Activated naive CD4-positive, alpha-beta T cell treated with anti-CD3 and anti-CD28 coated beads, Interleukin-2, amount 10 ng/mL, durations not matched to agents 7 days and 5 days (primary cell): ENCODE measurements at regions not wholly inside any gene's neighbourhood (a gene's known extent, or its start where the extent isn't known, plus 50 kb on each side); places are given as distances from the start of the nearest gene placed in this dataset.

Source experiments
- CTCF ChIA-PET: fragments of 350-600 bp; sonication (Branson Sonifier 250); formaldehyde crosslinking; loops from one replicate; lab custom pipeline; 2021; ENCODE audit warnings: antibody characterized with exemption; lab: Charles Lee
- DNase-seq: peaks from one replicate; pipeline ENCODE4 v3.0.0-alpha.2; 2020
- H3K27ac Mint-ChIP-seq: one replicate; pipeline ENCODE4 v1.8.0; 2021; ENCODE audit warnings: mild to moderate bottlenecking, moderate library complexity, mixed read lengths
- H3K27me3 Mint-ChIP-seq: one replicate; pipeline ENCODE4 v1.8.0; 2021; ENCODE audit warnings: mild to moderate bottlenecking, mixed read lengths
- H3K36me3 Mint-ChIP-seq: one replicate; pipeline ENCODE4 v1.8.0; 2021; ENCODE audit warnings: mixed read lengths
- H3K4me1 Mint-ChIP-seq: one replicate; pipeline ENCODE4 v1.8.0; 2021; ENCODE audit warnings: mixed read lengths
- H3K4me3 Mint-ChIP-seq: one replicate; pipeline ENCODE4 v1.8.0; 2021; ENCODE audit warnings: mild to moderate bottlenecking, moderate library complexity, mixed read lengths
- H3K9me3 Mint-ChIP-seq: one replicate; pipeline ENCODE4 v1.8.0; 2021; ENCODE audit warnings: mixed read lengths

DNA sequence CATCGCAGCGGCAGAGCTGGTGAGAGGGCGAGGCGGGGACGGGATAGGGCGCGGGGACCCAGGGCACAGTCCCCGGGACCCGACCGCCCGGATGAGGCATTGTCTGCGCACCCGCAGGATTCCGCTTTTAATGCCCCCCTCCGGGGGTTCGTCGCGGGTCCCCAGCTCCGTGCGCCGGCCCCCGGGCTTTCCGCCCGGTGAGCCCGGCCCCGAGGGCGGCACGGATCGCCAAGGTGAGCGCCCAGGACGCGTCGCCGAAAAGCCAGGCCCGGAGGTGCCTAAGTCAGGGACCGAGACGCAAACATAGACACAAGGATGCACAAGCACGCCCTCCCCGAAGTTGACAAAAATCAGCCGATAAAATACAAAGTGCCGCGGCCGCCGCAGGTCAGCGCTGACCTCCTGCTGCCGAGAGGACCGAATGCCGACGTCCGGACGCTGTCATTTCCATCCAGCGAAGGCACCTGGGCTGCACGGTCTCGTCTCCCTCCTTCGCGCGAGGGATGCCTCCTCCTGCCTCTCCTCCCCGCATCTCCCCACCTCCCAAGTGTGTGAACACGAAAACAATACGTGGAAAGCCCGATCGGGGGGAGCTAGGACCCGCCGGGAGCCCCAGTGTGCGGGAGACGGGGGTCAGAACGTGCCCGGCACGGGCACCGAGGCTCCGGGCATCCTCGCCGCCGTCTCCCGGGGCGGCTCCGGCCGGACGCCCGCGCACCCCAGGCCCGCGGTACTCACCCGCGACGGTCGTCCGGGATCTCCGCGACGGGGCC, 101.1 kb upstream of the SOD1 start:
- peaks cover 56% of the 10 kb centered on the region for H3K4me1 Mint-ChIP-seq
- CTCF ChIA-PET, result interaction anchor here (0.6 to 2.6 kb wide), 12 partner anchors 9 to 459 kb away, joined by 3 to 12 read pairs (median 4); no protein-coding TSS in a partner anchor
- peak overlapping the region; percentile 77 for H3K27ac Mint-ChIP-seq
- H3K36me3 Mint-ChIP-seq, result peaks cover 29% of the 10 kb centered on the region
- peaks cover 48% of the 10 kb centered on the region for H3K27me3 Mint-ChIP-seq
- peak; percentile 70 for DNase-seq
- H3K4me3 Mint-ChIP-seq, result peak overlapping the region; percentile 85
- H3K9me3 Mint-ChIP-seq, result no peaks in the 10 kb centered on the region

DNA sequence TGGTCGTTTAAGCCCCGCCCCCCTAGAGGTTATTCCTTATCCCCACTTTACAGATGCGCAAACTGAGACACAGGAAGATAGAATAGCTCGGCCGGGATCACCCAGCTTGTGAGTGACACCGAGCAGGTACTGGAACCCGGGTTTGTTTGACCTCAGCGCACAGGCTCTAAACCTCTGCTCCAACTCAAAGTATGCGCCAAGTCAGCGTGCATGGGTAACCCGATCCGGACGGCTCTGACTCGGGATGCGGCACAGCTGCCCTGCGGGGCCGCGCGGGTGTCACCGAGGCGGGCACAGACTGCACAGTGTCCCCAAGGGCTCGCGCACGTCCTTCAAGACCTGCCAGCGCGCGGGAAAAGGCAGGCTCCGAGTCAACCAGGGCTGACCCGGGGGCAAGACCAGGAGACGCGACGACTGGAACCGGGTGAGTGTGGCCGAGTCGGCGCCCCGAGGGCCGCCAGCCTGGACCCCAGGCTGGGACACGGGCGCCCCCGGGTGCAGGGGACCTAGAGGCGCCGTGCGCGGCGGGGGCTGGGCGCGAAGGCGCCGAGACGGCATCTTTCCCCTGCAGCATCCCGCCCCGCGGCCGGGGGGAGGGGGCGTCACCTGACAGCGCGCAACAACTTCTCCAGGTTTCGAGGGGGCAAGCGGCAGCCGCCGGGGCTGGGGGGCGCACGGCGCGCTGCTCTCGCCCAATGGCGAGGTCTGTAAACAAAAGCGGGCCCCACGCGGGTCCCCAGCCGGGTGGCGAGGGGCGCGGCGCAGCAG, 101.9 kb upstream of the SOD1 start:
- Mint-ChIP-seq H3K36me3 (peaks cover 29% of the 10 kb centered on the region), H3K4me1 (peaks cover 64% of the 10 kb centered on the region), H3K27me3 (peaks cover 51% of the 10 kb centered on the region), H3K27ac (no peak overlapping the region), H3K4me3 (peak overlapping the region; percentile 85), H3K9me3 (no peaks in the 10 kb centered on the region)
- DNase-seq, result peak; percentile 54
- CTCF ChIA-PET, result interaction anchor here (0.9 to 2.6 kb wide), 4 partner anchors 10 to 344 kb away, joined by 3 to 12 read pairs (median 4); no protein-coding TSS in a partner anchor

DNA sequence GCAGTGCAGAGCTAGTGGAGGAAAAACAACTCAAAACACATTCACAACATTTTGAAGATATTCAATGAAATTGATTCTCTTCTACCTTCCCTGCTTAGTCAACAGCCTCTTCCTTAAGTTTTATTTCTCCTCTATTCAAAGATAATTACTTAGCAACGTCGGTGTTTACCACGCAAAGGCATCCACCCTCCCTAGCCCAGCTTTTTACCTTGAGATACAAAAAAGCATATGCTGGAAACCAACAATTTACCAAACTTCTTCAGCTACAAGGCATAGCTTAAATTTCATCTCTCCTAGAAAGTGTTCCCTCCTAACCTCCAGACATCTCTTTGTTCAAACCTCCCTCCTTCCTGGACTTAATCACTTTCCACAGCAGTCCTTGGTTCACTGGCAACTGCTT, 102.8 kb upstream of the SOD1 start:
- DNase-seq, result no peak
- peaks cover 28% of the 10 kb centered on the region for H3K36me3 Mint-ChIP-seq
- CTCF ChIA-PET, result interaction anchor here (1.0 kb wide), 1 partner anchor 24 kb away, joined by 4 read pairs; no protein-coding TSS in a partner anchor
- no peaks in the 10 kb centered on the region for H3K9me3 Mint-ChIP-seq
- H3K4me1 Mint-ChIP-seq, result peaks cover 65% of the 10 kb centered on the region
- no peak overlapping the region for H3K27ac Mint-ChIP-seq
- peak overlapping the region; percentile 85 for H3K4me3 Mint-ChIP-seq
- peaks cover 55% of the 10 kb centered on the region for H3K27me3 Mint-ChIP-seq

DNA sequence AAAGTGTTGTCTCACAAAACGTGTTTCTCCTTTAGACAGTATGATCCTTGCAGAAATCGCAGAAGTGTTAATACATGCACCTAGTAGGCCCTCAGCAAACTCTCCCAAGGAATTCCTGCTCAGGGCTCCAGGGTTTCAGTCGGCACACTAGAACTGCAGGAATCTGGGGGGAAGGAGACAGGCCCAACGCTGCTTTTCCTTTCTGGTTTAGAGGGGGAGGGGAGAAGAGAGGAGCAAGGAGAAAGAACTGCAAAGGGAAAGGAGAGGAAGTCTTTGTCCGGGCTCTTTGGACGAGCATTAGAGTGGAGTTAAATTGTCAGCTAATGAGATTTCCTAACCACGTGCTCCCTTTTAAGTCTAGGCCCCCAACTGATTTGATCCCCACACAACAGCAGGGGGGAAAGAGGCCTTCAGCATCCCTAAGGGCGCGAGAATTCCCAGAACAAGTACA, 103.7 kb upstream of the SOD1 start:
- peaks cover 65% of the 10 kb centered on the region for H3K4me1 Mint-ChIP-seq

DNA sequence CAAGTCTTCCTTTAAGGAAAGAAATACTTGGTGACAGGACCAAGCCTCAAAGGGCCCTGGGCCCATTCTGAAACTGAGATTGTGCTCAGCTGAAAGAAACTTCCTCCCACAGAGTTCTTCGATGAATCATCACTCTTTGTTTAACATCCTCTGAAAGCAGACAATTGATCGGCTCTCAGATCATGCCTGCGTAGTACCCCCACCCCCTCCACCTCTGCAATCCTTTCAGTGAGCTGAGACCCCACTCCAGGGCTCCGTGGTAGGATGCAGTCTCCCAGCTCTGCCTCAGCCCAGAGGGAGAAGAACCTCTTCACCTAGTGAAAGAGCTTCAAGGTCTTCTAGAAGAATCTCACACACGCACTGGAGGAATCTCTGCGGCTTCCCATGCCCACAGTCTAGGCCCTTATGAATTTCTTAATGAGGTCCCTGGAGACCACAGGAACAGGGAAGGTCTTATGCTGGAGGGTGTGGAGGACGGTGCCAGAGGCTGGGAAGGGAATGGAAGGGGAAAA, 104.9 kb upstream of the SOD1 start:
- peaks cover 54% of the 10 kb centered on the region for H3K4me1 Mint-ChIP-seq
- CTCF ChIA-PET, result interaction anchor here (1.0 to 1.2 kb wide), 2 partner anchors 26 to 341 kb away, joined by 3 to 4 read pairs; no protein-coding TSS in a partner anchor
- no peaks in the 10 kb centered on the region for H3K9me3 Mint-ChIP-seq
- H3K4me3 Mint-ChIP-seq, result no peak overlapping the region
- H3K27ac Mint-ChIP-seq, result peak overlapping the region; percentile 6
- DNase-seq, result peak; percentile 46
- H3K36me3 Mint-ChIP-seq, result peaks cover 21% of the 10 kb centered on the region
- peaks cover 64% of the 10 kb centered on the region for H3K27me3 Mint-ChIP-seq

More for the DNA sequence above, 103.7 kb upstream of the SOD1 start:
- no peaks in the 10 kb centered on the region for H3K9me3 Mint-ChIP-seq
- no peak overlapping the region for H3K4me3 Mint-ChIP-seq
- H3K27me3 Mint-ChIP-seq, result peaks cover 64% of the 10 kb centered on the region
- CTCF ChIA-PET, result interaction anchor here (1.0 kb wide), 1 partner anchor 25 kb away, joined by 4 read pairs; no protein-coding TSS in a partner anchor
- H3K36me3 Mint-ChIP-seq, result peaks cover 28% of the 10 kb centered on the region
- DNase-seq, result no peak
- H3K27ac Mint-ChIP-seq, result no peak overlapping the region

DNA sequence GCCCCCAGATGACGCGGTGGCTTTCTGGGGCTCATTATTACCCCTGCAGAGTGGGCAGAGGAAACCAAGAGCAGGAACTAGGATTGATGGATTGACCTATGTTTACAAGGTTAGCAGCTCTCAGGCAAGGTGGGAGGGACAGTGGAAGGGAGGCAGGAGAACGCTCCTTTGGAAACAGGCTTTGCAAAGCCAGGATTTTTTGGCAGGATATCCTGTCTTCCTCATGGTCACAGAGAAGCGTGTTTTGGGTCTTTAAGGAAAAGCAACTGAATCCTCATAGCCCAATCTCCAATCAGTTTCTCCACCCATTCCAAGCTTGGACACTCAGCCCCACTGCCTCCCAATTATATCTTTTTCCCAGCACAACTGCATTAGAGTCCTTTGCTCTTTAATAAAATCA, 105.6 kb upstream of the SOD1 start:
- H3K9me3 Mint-ChIP-seq, result no peaks in the 10 kb centered on the region
- CTCF ChIA-PET, result interaction anchor here (1.0 to 1.2 kb wide), 2 partner anchors 27 to 340 kb away, joined by 3 to 4 read pairs; no protein-coding TSS in a partner anchor
- H3K4me1 Mint-ChIP-seq, result peaks cover 51% of the 10 kb centered on the region
- no peak for DNase-seq
- H3K4me3 Mint-ChIP-seq, result no peak overlapping the region
- peaks cover 21% of the 10 kb centered on the region for H3K36me3 Mint-ChIP-seq
- H3K27ac Mint-ChIP-seq, result no peak overlapping the region
- peaks cover 64% of the 10 kb centered on the region for H3K27me3 Mint-ChIP-seq

DNA sequence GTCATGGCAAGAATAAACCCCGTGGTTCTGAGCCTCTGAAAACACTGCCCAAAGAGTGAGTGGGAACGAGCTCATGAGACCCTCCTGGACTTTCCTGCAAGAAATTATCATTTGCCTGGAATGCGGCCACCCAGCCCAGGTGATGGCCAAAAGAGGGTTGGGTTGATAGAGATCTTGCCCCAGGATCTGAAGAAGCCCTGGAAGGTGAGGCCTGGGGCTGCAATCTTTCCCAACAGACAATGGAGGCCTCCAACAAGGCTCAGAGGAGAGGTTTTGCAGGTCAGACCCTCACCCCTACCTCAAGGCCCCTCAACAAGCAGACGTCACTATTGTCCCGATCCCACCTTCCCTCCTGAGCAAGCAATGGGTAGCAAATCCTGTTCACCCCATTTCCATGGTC, 106.0 kb upstream of the SOD1 start:
- Mint-ChIP-seq H3K4me3 (no peak overlapping the region), H3K9me3 (no peaks in the 10 kb centered on the region)
- CTCF ChIA-PET, result no interaction called here

DNA sequence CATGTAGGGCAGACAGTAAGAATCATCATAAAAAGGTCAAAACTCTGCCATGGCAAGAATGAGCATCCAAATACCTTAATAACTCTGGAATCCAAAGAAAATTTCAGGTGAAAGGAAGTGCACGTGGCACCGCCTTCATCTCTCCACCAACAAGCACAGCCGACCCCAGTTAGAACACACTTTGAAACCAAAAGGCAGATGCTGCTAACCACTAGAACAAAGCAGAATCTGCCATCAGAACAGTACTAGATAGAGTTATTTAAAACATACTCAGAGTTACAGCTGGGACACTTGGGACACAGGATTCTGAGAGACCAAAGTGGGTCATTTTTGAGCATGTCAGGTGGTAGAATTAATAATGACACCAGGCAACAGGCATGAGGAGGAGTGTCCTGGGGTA, 106.7 kb upstream of the SOD1 start:
- Mint-ChIP-seq H3K9me3 (no peaks in the 10 kb centered on the region), H3K27ac (no peak overlapping the region), H3K36me3 (peaks cover 21% of the 10 kb centered on the region), H3K4me1 (peaks cover 51% of the 10 kb centered on the region), H3K4me3 (no peak overlapping the region), H3K27me3 (peaks cover 58% of the 10 kb centered on the region)
- CTCF ChIA-PET, result no interaction called here
- DNase-seq, result no peak

More for the DNA sequence above, 106.0 kb upstream of the SOD1 start:
- Mint-ChIP-seq H3K4me1 (peaks cover 51% of the 10 kb centered on the region), H3K27ac (no peak overlapping the region), H3K36me3 (peaks cover 21% of the 10 kb centered on the region), H3K27me3 (peaks cover 62% of the 10 kb centered on the region)
- no peak for DNase-seq

DNA sequence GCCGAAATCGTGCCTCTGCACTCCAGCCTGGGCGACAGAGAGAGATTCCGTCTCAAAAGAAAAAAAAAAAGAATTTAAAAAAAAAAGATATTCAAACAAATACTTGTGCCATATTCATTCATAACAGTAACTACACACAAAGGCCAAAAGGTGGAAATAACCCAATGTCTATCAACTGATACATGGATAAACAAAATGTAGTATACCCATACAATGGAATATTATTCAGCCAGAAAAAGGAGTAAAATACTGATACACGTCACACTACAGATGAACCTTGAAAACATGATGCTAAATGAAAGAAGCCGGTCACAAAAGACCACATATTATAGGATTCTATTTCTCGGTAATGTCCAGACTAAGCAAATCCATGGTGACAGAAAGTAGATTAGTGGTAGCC, 109.4 kb upstream of the SOD1 start:
- Mint-ChIP-seq H3K36me3 (peaks cover 3% of the 10 kb centered on the region), H3K27ac (no peak overlapping the region), H3K9me3 (no peaks in the 10 kb centered on the region), H3K27me3 (peaks cover 42% of the 10 kb centered on the region), H3K4me1 (peaks cover 25% of the 10 kb centered on the region), H3K4me3 (no peak overlapping the region)
- CTCF ChIA-PET, result no interaction called here
- DNase-seq, result no peak

DNA sequence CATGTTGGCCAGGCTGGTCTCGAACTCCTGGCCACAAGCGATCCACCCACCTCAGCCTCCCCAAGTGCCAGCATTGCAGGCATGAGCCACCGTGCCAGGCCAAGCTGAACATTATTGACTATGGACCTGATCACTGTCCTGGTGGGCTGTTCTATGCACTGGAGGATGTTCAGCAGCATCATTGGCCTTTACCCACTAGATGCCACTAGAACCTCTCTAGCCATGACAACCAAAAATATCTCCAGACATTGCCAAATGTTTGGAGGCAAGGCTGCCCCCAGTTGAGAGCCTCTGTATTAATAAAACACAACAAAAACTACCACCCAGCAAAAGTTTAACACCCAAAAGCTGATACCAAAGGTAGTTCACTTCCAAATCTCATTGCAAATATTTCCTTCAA, 110.8 kb upstream of the SOD1 start:
- H3K27me3 Mint-ChIP-seq, result peaks cover 30% of the 10 kb centered on the region
- no peaks in the 10 kb centered on the region for H3K36me3 Mint-ChIP-seq
- no peak overlapping the region for H3K4me3 Mint-ChIP-seq
- no peak overlapping the region for H3K27ac Mint-ChIP-seq
- H3K4me1 Mint-ChIP-seq, result peaks cover 12% of the 10 kb centered on the region
- H3K9me3 Mint-ChIP-seq, result no peaks in the 10 kb centered on the region
- CTCF ChIA-PET, result interaction anchor here (1.7 kb wide), 1 partner anchor 10 kb away, joined by 5 read pairs; no protein-coding TSS in a partner anchor
- DNase-seq, result no peak

DNA sequence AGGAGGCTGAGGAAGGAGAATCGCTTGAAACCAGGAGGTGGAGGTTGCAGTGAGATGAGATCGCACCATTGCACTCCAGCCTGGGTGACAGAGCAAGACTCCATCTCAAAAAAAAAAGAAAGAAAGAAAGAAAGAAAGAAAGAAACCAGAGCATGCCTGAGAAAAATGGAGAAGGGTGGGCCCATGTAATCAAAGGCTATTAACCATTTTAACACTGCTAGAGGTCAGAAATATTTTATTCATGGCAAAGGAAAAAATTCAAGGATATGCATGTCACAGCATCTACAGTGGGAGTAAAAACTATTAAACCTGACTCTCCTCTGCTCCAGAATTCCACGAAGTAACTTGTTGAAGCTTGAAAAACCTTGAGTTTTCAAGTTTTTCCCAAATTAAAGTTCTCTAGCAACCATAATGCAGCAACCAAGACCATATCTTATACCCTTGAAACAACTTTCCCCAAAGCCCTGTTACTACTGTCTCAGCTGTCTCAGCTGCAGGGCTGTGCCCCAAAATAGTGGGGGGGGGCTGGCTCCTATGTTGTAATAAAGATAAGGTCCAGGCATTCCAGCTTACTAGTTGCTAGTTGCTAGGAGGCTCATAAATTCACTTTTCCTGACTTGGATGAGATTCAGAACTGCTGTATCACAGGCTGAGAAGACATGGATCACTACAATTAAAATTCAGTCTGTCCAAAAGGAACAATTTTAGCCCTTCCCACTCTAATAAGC, 112.9 kb upstream of the SOD1 start:
- no peaks in the 10 kb centered on the region for H3K36me3 Mint-ChIP-seq
- H3K4me1 Mint-ChIP-seq, result no peaks in the 10 kb centered on the region
- no peak overlapping the region for H3K27ac Mint-ChIP-seq
- DNase-seq, result no peak
- peaks cover 19% of the 10 kb centered on the region for H3K27me3 Mint-ChIP-seq
- CTCF ChIA-PET, result interaction anchor here (1.5 to 2.1 kb wide), 2 partner anchors 8 to 34 kb away, joined by 5 to 6 read pairs; no protein-coding TSS in a partner anchor
- H3K9me3 Mint-ChIP-seq, result no peaks in the 10 kb centered on the region
- no peak overlapping the region for H3K4me3 Mint-ChIP-seq

DNA sequence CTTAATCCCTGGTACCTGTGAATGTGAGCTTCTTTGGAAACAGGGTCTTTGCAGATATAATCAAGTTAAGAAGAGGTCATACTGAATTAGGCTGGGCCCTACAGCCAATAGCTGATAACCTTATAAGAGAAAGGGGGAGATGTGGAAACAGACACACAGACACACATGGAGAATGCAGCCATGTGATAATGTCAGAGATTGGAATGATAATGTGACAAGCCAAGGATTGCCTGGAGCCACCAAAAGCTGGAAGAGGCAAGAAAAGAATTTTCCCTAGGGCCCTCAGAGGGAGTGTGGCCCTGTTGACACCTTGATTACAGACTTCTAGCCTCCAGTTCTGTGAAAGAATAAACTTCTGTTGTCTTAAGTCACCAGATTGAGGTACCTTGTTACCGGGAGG, 114.5 kb upstream of the SOD1 start:
- Mint-ChIP-seq H3K27ac (no peak overlapping the region), H3K4me3 (no peak overlapping the region), H3K27me3 (peaks cover 10% of the 10 kb centered on the region), H3K9me3 (no peaks in the 10 kb centered on the region), H3K36me3 (no peaks in the 10 kb centered on the region), H3K4me1 (no peaks in the 10 kb centered on the region)
- CTCF ChIA-PET, result no interaction called here
- no peak for DNase-seq

DNA sequence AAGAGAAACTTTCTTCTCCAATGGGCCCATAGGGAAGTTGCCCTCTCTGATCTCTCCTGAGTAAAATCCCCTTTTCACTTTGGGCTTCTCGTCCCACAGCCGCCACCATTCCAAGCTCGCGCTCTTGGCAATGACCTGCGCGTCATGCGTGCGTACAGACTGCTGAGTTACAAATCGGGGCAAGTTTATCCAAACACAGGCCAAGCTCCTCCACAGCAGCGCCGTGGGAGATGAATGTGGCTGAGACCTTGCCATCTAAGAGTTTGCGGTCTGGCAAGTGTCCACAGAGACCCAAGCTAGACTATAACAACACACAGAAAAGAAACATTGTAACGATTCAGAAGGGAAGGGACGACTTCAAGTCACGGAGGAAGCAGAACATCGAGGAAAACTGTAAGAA, 116.3 kb upstream of the SOD1 start:
- DNase-seq, result no peak
- H3K4me3 Mint-ChIP-seq, result no peak overlapping the region
- no peaks in the 10 kb centered on the region for H3K9me3 Mint-ChIP-seq

More for the DNA sequence above, 116.3 kb upstream of the SOD1 start:
- Mint-ChIP-seq H3K27me3 (peaks cover 10% of the 10 kb centered on the region), H3K27ac (no peak overlapping the region), H3K36me3 (no peaks in the 10 kb centered on the region), H3K4me1 (no peaks in the 10 kb centered on the region)
- CTCF ChIA-PET, result interaction anchor here (0.6 kb wide), 1 partner anchor 343 kb away, joined by 3 read pairs; no protein-coding TSS in a partner anchor
